Immature natural killer cell (primary cell): ENCODE measurements at regions not wholly inside any gene's neighbourhood (a gene's known extent, or its start where the extent isn't known, plus 50 kb on each side); places are given as distances from the start of the nearest gene placed in this dataset.

ENCODE experiments used
- DNase-seq, 3 donors: peaks; one replicate each; pipeline ENCODE4 v3.0.0; 2022; ENCODE audit warnings: mixed read lengths in 1 of 3
- H3K27ac Mint-ChIP-seq, 6 donors: one replicate each; pipeline ENCODE4 v1.8.0; 2020; ENCODE audit warnings: mixed read lengths in 6 of 6, mild to moderate bottlenecking in 5 of 6, inconsistent platforms in 4 of 6, moderate library complexity in 3 of 6
- H3K27me3 Mint-ChIP-seq, 3 donors: one replicate each; pipeline ENCODE4 v1.8.0; 2020 to 2021; ENCODE audit warnings: low read depth in 3 of 3, mild to moderate bottlenecking in 3 of 3, mixed read lengths in 3 of 3, moderate library complexity in 3 of 3, inconsistent platforms in 1 of 3
- H3K36me3 Mint-ChIP-seq, 3 donors: one replicate each; pipeline ENCODE4 v1.8.0; 2020; ENCODE audit warnings: mixed read lengths in 3 of 3, inconsistent platforms in 2 of 3, mild to moderate bottlenecking in 2 of 3
- H3K4me1 Mint-ChIP-seq, 2 donors: one replicate each; pipeline ENCODE4 v1.8.0; 2020; ENCODE audit warnings: inconsistent platforms in 2 of 2, mild to moderate bottlenecking in 2 of 2, mixed read lengths in 2 of 2, moderate library complexity in 1 of 2
- H3K4me3 Mint-ChIP-seq, 5 donors: one replicate each; pipeline ENCODE4 v1.8.0; 2020; ENCODE audit warnings: mild to moderate bottlenecking in 5 of 5, mixed read lengths in 5 of 5, inconsistent platforms in 3 of 5, moderate library complexity in 3 of 5
- H3K9me3 Mint-ChIP-seq, 6 donors: one replicate each; pipeline ENCODE4 v1.8.0; 2020; ENCODE audit warnings: mild to moderate bottlenecking in 6 of 6, mixed read lengths in 6 of 6, inconsistent platforms in 4 of 6, moderate library complexity in 3 of 6

DNA sequence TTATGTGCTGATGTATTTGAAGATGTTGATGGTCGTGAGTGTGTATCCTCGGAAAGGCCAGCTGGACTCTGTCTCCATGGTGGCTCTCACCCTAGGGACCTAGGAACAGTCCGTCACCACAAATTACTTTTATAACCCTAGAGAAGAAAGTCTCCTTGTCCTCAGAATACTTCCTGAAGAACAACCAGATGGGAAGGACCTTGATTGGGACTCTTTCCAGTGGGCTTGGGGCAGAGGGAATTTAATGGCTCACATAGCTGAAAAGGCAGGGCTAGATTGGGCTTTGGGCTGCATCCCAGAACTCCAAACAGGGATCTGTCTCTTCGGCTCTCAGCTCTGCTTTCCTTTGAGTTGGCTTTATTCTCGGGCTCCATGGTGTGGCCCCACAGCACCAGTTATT lies 90.8 kb downstream of the TBX19 start:
- Mint-ChIP-seq H3K4me3 (no peak overlapping the region), H3K27ac (no peak overlapping the region), H3K9me3 (no peaks in the 10 kb centered on the region), H3K4me1 (no peaks in the 10 kb centered on the region), H3K27me3 (peaks cover 0 to 3% (median 2%) of the 10 kb centered on the region in 3 donors), H3K36me3 (peaks cover 0 to 14% (median 4%) of the 10 kb centered on the region in 3 donors)
- DNase-seq = no peak

DNA sequence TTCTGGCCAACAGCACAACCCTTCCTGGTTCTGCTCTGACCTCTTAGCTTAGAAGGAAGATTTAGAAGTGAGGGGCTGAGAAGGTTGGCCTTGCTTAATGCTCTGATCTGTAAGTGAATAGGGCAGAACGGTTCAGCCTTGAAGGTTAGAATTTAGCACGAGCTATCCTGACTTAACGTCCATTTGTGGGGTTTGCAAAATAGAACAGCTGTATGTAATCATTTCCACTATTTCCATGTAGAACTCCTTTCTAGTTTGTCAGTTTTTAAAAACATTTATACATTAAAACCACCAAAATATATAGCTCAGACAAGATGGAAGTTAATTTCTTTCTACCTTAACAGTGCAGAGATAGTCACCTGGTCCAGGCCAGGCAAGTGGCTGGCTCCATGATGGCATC lies 89.9 kb downstream of the TBX19 start:
- Mint-ChIP-seq H3K9me3 (no peaks in the 10 kb centered on the region), H3K4me1 (peaks cover 5 to 9% of the 10 kb centered on the region in 2 donors), H3K4me3 (no peak overlapping the region), H3K27me3 (peaks cover 0 to 3% (median 2%) of the 10 kb centered on the region in 3 donors), H3K27ac (peak overlapping the region in 1 of 6 donors; percentile 6), H3K36me3 (peaks cover 0 to 11% (median 4%) of the 10 kb centered on the region in 3 donors)
- DNase-seq = no peak

DNA sequence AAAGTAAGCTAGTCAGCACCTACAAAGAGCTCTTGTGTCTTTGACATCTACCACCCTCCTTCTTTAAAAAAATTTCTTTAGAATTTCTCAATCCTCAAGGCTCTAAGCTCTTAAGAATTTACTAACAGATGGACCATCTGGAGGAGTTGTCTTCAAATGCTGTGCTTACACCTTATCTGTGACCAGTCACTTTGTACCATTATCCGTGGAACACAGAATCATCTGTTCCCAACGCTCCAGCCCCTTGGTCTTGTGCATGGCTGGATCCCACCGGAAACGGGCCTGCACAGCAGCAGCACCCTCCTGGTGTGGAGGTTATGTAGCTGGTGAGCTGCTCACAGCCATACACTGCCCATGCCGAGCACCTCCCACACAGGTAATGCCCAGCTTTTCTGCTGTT lies 89.0 kb downstream of the TBX19 start:
- peaks cover 0 to 11% (median 0%) of the 10 kb centered on the region in 3 donors for H3K36me3 Mint-ChIP-seq
- H3K4me3 Mint-ChIP-seq = no peak overlapping the region
- H3K27me3 Mint-ChIP-seq = peaks cover 0 to 5% (median 2%) of the 10 kb centered on the region in 3 donors
- H3K4me1 Mint-ChIP-seq = peaks cover 8 to 14% of the 10 kb centered on the region in 2 donors
- no peaks in the 10 kb centered on the region for H3K9me3 Mint-ChIP-seq
- H3K27ac Mint-ChIP-seq = no peak overlapping the region
- DNase-seq = no peak

DNA sequence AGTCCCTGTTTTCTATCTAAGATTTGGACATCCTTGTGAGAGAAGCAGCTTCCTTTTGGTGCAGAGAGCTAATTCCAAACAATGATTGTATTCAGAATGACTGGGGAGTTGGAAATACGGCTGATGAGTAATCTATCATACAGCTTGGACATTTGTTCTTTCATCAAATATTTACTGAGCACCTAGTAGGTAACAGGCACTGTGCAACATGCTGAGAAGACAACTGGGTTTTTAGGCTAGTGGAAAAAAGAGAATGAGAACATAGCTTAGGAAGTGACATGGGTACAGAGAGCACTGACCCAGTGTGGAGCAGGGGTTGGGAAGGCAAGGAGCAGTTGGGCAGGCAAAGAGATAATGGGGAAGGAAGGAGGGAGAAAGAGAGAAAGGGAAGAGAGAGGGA lies 87.5 kb downstream of the TBX19 start:
- peaks cover 0 to 5% (median 2%) of the 10 kb centered on the region in 3 donors for H3K27me3 Mint-ChIP-seq
- DNase-seq = no peak
- peaks cover 23 to 30% of the 10 kb centered on the region in 2 donors for H3K4me1 Mint-ChIP-seq
- H3K36me3 Mint-ChIP-seq = peaks cover 0 to 11% (median 0%) of the 10 kb centered on the region in 3 donors
- no peaks in the 10 kb centered on the region for H3K9me3 Mint-ChIP-seq
- no peak overlapping the region for H3K4me3 Mint-ChIP-seq
- peak overlapping the region in 2 of 6 donors; percentile 8 to 21 for H3K27ac Mint-ChIP-seq

DNA sequence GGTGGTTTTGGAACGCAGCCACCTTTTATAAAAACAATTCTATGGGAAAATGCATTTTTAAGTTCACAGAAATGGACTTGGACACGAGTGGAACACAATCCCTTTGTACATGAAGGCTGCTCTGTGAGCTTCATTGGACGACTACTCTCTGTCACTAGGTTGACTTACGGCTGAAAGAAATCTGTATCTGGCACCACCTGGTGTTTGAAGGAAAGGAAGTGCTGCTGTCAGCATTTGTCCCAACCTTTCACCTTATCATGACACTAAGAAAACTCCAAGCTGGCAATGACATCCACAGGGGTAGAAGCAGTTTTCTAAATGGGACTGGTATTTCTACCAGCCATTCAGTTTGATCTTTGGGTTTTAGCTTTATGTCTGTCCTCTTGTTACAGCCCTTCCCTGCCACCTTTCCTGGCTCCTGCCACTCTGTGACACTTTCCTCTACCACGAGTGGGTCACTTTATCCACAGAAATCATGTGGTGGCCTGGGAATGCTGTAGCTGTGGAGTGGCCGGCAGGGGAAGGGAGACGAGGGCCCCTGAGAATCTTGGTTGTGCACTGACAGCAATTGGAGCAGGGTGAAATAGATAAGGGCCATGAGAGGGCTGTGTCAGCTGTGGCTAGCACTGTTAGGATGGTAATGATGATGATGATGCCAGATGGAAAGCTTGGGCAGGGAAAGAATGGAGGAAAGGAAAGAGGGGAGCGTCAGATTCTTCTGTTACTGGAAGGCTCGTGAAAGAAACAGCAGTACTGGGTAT lies 85.2 kb downstream of the TBX19 start:
- H3K4me3 Mint-ChIP-seq = peak overlapping the region in 1 of 5 donors; percentile 6
- H3K4me1 Mint-ChIP-seq = peaks cover 45 to 52% of the 10 kb centered on the region in 2 donors
- H3K9me3 Mint-ChIP-seq = peaks cover 0 to 2% (median 0%) of the 10 kb centered on the region in 6 donors
- H3K27ac Mint-ChIP-seq = peak overlapping the region in 2 of 6 donors; percentile 50 to 78
- peak in 2 of 3 donors; percentile 27 to 31 for DNase-seq
- H3K27me3 Mint-ChIP-seq = peaks cover 0 to 5% (median 2%) of the 10 kb centered on the region in 3 donors
- H3K36me3 Mint-ChIP-seq = peaks cover 0 to 11% (median 0%) of the 10 kb centered on the region in 3 donors
